ENCODE measurements at regions not wholly inside any gene's neighbourhood (a gene's known extent, or its start where the extent isn't known, plus 50 kb on each side); places are given as distances from the start of the nearest gene placed in this dataset.
"Not testable (repeated sequence)": the region's sequence is repeated elsewhere in the genome, so short reads cannot be mapped to it uniquely, and the experiment has no call there.

DNA sequence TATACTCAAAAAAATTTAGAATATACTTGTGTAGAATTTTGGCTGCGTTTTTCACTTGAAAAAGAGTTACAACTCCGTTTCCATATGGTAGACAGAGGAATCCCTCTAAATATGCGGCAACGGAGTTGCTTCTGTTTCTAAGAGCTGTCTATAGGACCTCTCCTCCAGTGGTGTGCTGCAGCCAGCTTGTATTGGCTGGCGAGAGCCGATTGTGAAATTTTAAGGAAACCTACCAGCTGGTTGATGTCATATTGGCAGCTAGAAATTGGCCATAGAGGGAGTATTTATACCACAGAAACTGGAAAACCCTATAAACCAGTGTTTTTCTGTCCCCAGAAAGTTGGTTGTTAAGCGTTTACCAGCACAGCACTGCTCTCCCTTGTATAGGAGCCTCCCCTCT, 655.8 kb upstream of the EEF2KMT start:
- H3K36me3 ChIP-seq (ENCODE audit: control insufficient read depth in 2 of 2, extremely low read depth in 1 of 2, insufficient read depth in 2 of 2, low read length in 2 of 2), result no peaks in the 10 kb centered on the region
- H3K9ac ChIP-seq (ENCODE audit: control insufficient read depth, extremely low read depth, insufficient read depth, low read length), result no peak overlapping the region
- H3K4me1 ChIP-seq (ENCODE audit: control insufficient read depth, extremely low read depth, insufficient read depth, low read length), result no peaks in the 10 kb centered on the region
- H2AFZ ChIP-seq (ENCODE audit: control insufficient read depth, low read length), result no peak overlapping the region
- H3K79me2 ChIP-seq (ENCODE audit: control insufficient read depth, insufficient read depth, low read length), result no peaks in the 10 kb centered on the region
- FAIRE-seq (no peak), DNase-seq (ENCODE audit: low read depth, low spot score) (no peak)
- no peak overlapping the region for H3K4me3 ChIP-seq (ENCODE audit: control insufficient read depth in 2 of 3, extremely low read depth in 1 of 3, insufficient read depth in 2 of 3, low read depth in 1 of 3, low read length in 3 of 3)
- no peaks in the 10 kb centered on the region for H3K9me1 ChIP-seq (ENCODE audit: control insufficient read depth, extremely low read depth, insufficient read depth, low read length)
- H3K9me3 ChIP-seq (ENCODE audit: control insufficient read depth, low read depth, low read length), result no peaks in the 10 kb centered on the region
- H3K4me2 ChIP-seq (ENCODE audit: control insufficient read depth, extremely low read depth, insufficient read depth, low read depth, low read length), result no peak overlapping the region
- no peak overlapping the region for H3K27ac ChIP-seq (ENCODE audit: control insufficient read depth, insufficient read depth, low read length)
- no peaks in the 10 kb centered on the region for H4K20me1 ChIP-seq (ENCODE audit: control insufficient read depth, extremely low read depth, insufficient read depth, low read length)
- dilution Hi-C loops (cut with MboI; ENCODE audit: extremely low pct_ligation_motif_present, low sequenced_read_pairs), result no loop called here
- no peak for TF ChIP-seq EZH2 (IDR thresholded peaks at IDR 0.05; ENCODE audit: low read length)
- TF ChIP-seq, protein P1, sequence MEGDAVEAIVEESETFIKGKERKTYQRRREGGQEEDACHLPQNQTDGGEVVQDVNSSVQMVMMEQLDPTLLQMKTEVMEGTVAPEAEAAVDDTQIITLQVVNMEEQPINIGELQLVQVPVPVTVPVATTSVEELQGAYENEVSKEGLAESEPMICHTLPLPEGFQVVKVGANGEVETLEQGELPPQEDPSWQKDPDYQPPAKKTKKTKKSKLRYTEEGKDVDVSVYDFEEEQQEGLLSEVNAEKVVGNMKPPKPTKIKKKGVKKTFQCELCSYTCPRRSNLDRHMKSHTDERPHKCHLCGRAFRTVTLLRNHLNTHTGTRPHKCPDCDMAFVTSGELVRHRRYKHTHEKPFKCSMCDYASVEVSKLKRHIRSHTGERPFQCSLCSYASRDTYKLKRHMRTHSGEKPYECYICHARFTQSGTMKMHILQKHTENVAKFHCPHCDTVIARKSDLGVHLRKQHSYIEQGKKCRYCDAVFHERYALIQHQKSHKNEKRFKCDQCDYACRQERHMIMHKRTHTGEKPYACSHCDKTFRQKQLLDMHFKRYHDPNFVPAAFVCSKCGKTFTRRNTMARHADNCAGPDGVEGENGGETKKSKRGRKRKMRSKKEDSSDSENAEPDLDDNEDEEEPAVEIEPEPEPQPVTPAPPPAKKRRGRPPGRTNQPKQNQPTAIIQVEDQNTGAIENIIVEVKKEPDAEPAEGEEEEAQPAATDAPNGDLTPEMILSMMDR (optimal IDR thresholded peaks at IDR 0.05 in 1 of 3, IDR thresholded peaks at IDR 0.05 in 1 of 3, conservative IDR thresholded peaks at IDR 0.05 in 1 of 3; ENCODE audit: extremely low read depth in 1 of 3, insufficient read depth in 2 of 3, low read length in 3 of 3), result no peak
- H3K27me3 ChIP-seq (ENCODE audit: control insufficient read depth, extremely low read depth, insufficient read depth, low read length), result no peaks in the 10 kb centered on the region

DNA sequence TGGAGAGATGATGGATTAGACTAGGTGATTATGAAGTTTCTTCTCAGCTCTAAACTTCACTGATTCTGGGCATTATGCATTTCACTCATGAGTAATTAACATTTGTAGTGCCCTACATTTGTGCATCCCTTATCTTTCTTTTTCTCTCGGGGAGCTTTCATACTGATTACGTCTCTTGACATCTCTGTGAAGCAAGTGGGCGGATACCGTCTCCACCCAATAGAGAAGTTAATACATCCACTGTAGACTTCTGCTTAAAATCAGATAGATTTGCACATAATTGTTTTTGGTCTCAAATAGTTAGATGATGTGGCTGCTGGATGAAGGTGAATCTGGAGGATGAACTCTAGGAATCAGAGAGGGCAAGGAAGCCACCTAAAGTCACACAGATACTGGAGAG, 653.6 kb upstream of the EEF2KMT start:
- Histone ChIP-seq H3K79me2 (ENCODE audit: control insufficient read depth, insufficient read depth, low read length) (no peaks in the 10 kb centered on the region), H3K4me3 (ENCODE audit: control insufficient read depth in 2 of 3, extremely low read depth in 1 of 3, insufficient read depth in 2 of 3, low read depth in 1 of 3, low read length in 3 of 3) (no peak overlapping the region), H3K27me3 (ENCODE audit: control insufficient read depth, extremely low read depth, insufficient read depth, low read length) (no peaks in the 10 kb centered on the region), H3K9ac (ENCODE audit: control insufficient read depth, extremely low read depth, insufficient read depth, low read length) (no peak overlapping the region), H2AFZ (ENCODE audit: control insufficient read depth, low read length) (no peak overlapping the region), H4K20me1 (ENCODE audit: control insufficient read depth, extremely low read depth, insufficient read depth, low read length) (no peaks in the 10 kb centered on the region), H3K36me3 (ENCODE audit: control insufficient read depth in 2 of 2, extremely low read depth in 1 of 2, insufficient read depth in 2 of 2, low read length in 2 of 2) (no peaks in the 10 kb centered on the region), H3K9me3 (ENCODE audit: control insufficient read depth, low read depth, low read length) (no peaks in the 10 kb centered on the region), H3K27ac (ENCODE audit: control insufficient read depth, insufficient read depth, low read length) (no peak overlapping the region), H3K9me1 (ENCODE audit: control insufficient read depth, extremely low read depth, insufficient read depth, low read length) (no peaks in the 10 kb centered on the region), H3K4me1 (ENCODE audit: control insufficient read depth, extremely low read depth, insufficient read depth, low read length) (no peaks in the 10 kb centered on the region), H3K4me2 (ENCODE audit: control insufficient read depth, extremely low read depth, insufficient read depth, low read depth, low read length) (no peak overlapping the region)
- DNase-seq (ENCODE audit: low read depth, low spot score) (no peak), FAIRE-seq (no peak)
- no peak for TF ChIP-seq EZH2 (IDR thresholded peaks at IDR 0.05; ENCODE audit: low read length)
- TF ChIP-seq, protein P1 (optimal IDR thresholded peaks at IDR 0.05 in 1 of 3, IDR thresholded peaks at IDR 0.05 in 1 of 3, conservative IDR thresholded peaks at IDR 0.05 in 1 of 3; ENCODE audit: extremely low read depth in 1 of 3, insufficient read depth in 2 of 3, low read length in 3 of 3), result no peak
- dilution Hi-C loops (cut with MboI; ENCODE audit: extremely low pct_ligation_motif_present, low sequenced_read_pairs), result no loop called here

DNA sequence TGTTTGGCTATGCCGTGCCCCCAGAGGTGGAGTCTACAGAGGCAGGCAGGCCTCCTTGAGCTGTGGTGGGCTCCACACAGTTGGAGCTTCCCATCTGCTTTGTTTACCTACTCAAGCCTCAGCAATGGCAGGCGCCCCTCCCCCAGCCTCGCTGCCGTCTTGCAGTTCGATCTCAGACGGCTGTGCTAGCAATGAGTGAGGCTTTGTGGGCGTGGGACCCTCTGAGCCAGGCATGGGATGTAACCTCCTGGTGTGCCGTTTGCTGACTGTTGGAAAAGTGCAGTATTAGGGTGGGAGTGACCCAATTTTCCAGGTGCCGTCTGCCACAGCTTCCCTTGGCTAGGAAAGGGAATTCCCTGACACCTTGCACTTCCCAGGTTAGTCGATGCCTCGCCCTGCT, 652.8 kb upstream of the EEF2KMT start:
- not testable (repeated sequence) for H3K9me3 ChIP-seq (ENCODE audit: control insufficient read depth, low read depth, low read length); FAIRE-seq; H4K20me1 ChIP-seq (ENCODE audit: control insufficient read depth, extremely low read depth, insufficient read depth, low read length)

More for the DNA sequence above, 652.8 kb upstream of the EEF2KMT start:
- H3K4me2 ChIP-seq (ENCODE audit: control insufficient read depth, extremely low read depth, insufficient read depth, low read depth, low read length); dilution Hi-C loops (cut with MboI; ENCODE audit: extremely low pct_ligation_motif_present, low sequenced_read_pairs); H3K36me3 ChIP-seq (ENCODE audit: control insufficient read depth in 2 of 2, extremely low read depth in 1 of 2, insufficient read depth in 2 of 2, low read length in 2 of 2); H3K79me2 ChIP-seq (ENCODE audit: control insufficient read depth, insufficient read depth, low read length); H2AFZ ChIP-seq (ENCODE audit: control insufficient read depth, low read length); H3K4me1 ChIP-seq (ENCODE audit: control insufficient read depth, extremely low read depth, insufficient read depth, low read length); DNase-seq (ENCODE audit: low read depth, low spot score); H3K27me3 ChIP-seq (ENCODE audit: control insufficient read depth, extremely low read depth, insufficient read depth, low read length); H3K4me3 ChIP-seq (ENCODE audit: control insufficient read depth in 2 of 3, extremely low read depth in 1 of 3, insufficient read depth in 2 of 3, low read depth in 1 of 3, low read length in 3 of 3); H3K27ac ChIP-seq (ENCODE audit: control insufficient read depth, insufficient read depth, low read length); H3K9ac ChIP-seq (ENCODE audit: control insufficient read depth, extremely low read depth, insufficient read depth, low read length); H3K9me1 ChIP-seq (ENCODE audit: control insufficient read depth, extremely low read depth, insufficient read depth, low read length): not testable (repeated sequence)

Data from keratinocyte (primary cell).